ENCODE measurements at regions not wholly inside any gene's neighbourhood (a gene's known extent, or its start where the extent isn't known, plus 50 kb on each side); places are given as distances from the start of the nearest gene placed in this dataset.

- TF ChIP-seq CTCF (IDR thresholded peaks at IDR 0.05), result no peak
- TF ChIP-seq EP300 (IDR thresholded peaks at IDR 0.05), result no peak
- TF ChIP-seq POLR2A (IDR thresholded peaks at IDR 0.05), result no peak
These were observed 245.2 kb downstream of the CDCA7 start for GRCh38 chr2:173599821-173600359.

Measured in ovary (tissue), 3 donors.